ENCODE measurements at regions not wholly inside any gene's neighbourhood (a gene's known extent, or its start where the extent isn't known, plus 50 kb on each side); places are given as distances from the start of the nearest gene placed in this dataset.

DNA sequence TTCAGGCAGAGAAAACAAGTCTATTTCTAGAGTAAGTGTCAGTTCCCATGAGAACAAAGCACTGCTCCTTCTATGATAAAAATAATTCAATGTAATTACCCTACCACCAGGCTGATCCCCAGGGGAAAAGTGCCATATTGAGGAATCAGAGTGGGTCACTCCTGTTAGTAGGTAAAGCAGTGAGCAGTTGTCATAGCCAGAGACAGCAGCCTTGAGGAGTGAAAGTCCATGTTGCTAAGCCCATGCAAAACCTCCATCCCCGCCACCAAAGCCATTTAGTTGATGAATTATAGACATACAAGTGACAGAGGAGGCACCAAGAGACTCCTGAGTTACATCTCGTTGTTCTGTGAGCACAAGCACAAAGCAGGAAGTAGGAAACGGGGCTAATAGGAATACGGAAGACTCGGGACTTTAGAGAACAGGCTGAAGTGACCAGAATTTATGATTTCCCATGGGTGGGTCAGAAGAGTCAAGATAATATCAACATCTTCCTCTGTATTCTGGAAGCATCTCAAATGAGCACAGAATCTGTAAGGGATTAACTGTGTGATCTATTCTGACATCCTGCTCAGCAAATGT, 197.9 kb downstream of the MAFB start:
- no peaks in the 10 kb centered on the region for H3K4me1 ChIP-seq (ENCODE audit: insufficient read depth, low read length)
- CTCF ChIA-PET: no interaction called here
- no peak for ATAC-seq (ENCODE audit: poor library complexity)

DNA sequence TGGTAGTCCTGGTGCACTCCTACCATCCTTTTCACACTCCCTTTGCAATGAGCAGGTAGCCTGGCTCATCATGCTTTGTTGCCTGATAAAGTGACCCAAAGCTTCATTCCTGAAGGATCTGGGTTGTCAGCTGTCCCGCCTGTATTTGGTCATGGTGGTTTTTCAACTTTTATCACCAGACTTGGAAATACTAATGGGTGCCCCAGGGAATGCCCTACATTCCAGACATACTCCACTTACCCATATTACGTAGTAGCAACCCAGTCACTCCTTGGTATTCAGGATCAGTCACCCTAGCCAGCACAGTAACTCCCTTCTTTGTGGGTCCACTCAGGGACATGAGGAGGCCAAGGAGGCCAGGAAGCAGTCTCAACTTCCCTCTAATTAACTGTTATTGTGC, 199.2 kb downstream of the MAFB start:
- peaks cover 0 to 5% of the 10 kb centered on the region in 2 experiments for H3K27me3 ChIP-seq (ENCODE audit: control insufficient read depth in 1 of 2, insufficient read depth in 2 of 2, low read length in 2 of 2)
- H3K4me3 ChIP-seq (ENCODE audit: low read length): no peak overlapping the region
- ATAC-seq (ENCODE audit: poor library complexity) (no peak), DNase-seq (no peak)
- peaks cover 3% of the 10 kb centered on the region for H3K27me3 Mint-ChIP-seq
- no peak overlapping the region for H3K27ac Mint-ChIP-seq
- no peaks in the 10 kb centered on the region for H3K4me1 ChIP-seq (ENCODE audit: insufficient read depth, low read length)
- H3K27ac ChIP-seq (ENCODE audit: low read depth in 1 of 2, low read length in 2 of 2): no peak overlapping the region
- H3K4me3 Mint-ChIP-seq: no peak overlapping the region
- no peaks in the 10 kb centered on the region for H3K4me1 Mint-ChIP-seq (ENCODE audit: low read depth)
- no peaks in the 10 kb centered on the region for H3K9me3 ChIP-seq (ENCODE audit: control insufficient read depth in 1 of 2, insufficient read depth in 1 of 2, low read length in 2 of 2)
- intact Hi-C loops (cut with DNase I, micrococcal nuclease): no loop called here
- CTCF ChIA-PET: no interaction called here
- no peaks in the 10 kb centered on the region for H3K9me3 Mint-ChIP-seq
- no peaks in the 10 kb centered on the region for H3K36me3 ChIP-seq (ENCODE audit: insufficient read depth, low read length)
- no peaks in the 10 kb centered on the region for H3K36me3 Mint-ChIP-seq (ENCODE audit: low read depth)
- TF ChIP-seq, protein P1, sequence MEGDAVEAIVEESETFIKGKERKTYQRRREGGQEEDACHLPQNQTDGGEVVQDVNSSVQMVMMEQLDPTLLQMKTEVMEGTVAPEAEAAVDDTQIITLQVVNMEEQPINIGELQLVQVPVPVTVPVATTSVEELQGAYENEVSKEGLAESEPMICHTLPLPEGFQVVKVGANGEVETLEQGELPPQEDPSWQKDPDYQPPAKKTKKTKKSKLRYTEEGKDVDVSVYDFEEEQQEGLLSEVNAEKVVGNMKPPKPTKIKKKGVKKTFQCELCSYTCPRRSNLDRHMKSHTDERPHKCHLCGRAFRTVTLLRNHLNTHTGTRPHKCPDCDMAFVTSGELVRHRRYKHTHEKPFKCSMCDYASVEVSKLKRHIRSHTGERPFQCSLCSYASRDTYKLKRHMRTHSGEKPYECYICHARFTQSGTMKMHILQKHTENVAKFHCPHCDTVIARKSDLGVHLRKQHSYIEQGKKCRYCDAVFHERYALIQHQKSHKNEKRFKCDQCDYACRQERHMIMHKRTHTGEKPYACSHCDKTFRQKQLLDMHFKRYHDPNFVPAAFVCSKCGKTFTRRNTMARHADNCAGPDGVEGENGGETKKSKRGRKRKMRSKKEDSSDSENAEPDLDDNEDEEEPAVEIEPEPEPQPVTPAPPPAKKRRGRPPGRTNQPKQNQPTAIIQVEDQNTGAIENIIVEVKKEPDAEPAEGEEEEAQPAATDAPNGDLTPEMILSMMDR (IDR thresholded peaks at IDR 0.05): no peak
- POLR2A ChIA-PET: no interaction called here

More for the DNA sequence above, 197.9 kb downstream of the MAFB start:
- H3K36me3 Mint-ChIP-seq (ENCODE audit: low read depth): no peaks in the 10 kb centered on the region
- DNase-seq: no peak
- Histone ChIP-seq H3K27me3 (ENCODE audit: control insufficient read depth in 1 of 2, insufficient read depth in 2 of 2, low read length in 2 of 2) (peaks cover 0 to 5% of the 10 kb centered on the region in 2 experiments), H3K36me3 (ENCODE audit: insufficient read depth, low read length) (no peaks in the 10 kb centered on the region), H3K27ac (ENCODE audit: low read depth in 1 of 2, low read length in 2 of 2) (no peak overlapping the region), H3K9me3 (ENCODE audit: control insufficient read depth in 1 of 2, insufficient read depth in 1 of 2, low read length in 2 of 2) (no peaks in the 10 kb centered on the region), H3K4me3 (ENCODE audit: low read length) (no peak overlapping the region)
- H3K9me3 Mint-ChIP-seq: no peaks in the 10 kb centered on the region
- H3K27ac Mint-ChIP-seq: no peak overlapping the region
- intact Hi-C loops (cut with DNase I, micrococcal nuclease): no loop called here
- no peaks in the 10 kb centered on the region for H3K4me1 Mint-ChIP-seq (ENCODE audit: low read depth)
- TF ChIP-seq, protein P1 (IDR thresholded peaks at IDR 0.05): no peak
- peaks cover 12% of the 10 kb centered on the region for H3K27me3 Mint-ChIP-seq
- POLR2A ChIA-PET: no interaction called here
- no peak overlapping the region for H3K4me3 Mint-ChIP-seq

DNA sequence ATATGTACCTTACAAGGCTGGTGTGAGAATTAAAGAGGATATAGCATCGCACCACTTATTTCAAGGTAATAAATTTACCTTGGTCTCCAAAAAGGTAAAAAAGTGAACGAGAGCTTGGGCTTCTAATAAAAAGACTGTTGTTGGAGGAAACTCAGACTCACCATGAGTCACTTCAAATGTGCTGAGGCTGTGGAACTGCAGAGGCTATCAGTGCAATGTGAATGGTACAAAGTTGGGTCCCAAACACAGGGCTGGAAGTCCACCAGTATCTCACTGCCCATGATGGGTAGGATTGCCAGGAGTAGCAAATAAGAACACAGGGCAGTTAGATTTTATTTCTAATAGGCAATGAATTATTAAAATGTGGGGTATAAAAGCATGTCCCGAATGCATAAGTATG, 200.6 kb downstream of the MAFB start:
- Mint-ChIP-seq H3K9me3 (no peaks in the 10 kb centered on the region), H3K27me3 (peaks cover 5% of the 10 kb centered on the region), H3K4me3 (no peak overlapping the region), H3K27ac (no peak overlapping the region), H3K4me1 (ENCODE audit: low read depth) (no peaks in the 10 kb centered on the region), H3K36me3 (ENCODE audit: low read depth) (no peaks in the 10 kb centered on the region)
- Histone ChIP-seq H3K9me3 (ENCODE audit: control insufficient read depth in 1 of 2, insufficient read depth in 1 of 2, low read length in 2 of 2) (no peaks in the 10 kb centered on the region), H3K27me3 (ENCODE audit: control insufficient read depth in 1 of 2, insufficient read depth in 2 of 2, low read length in 2 of 2) (peaks cover 0 to 5% of the 10 kb centered on the region in 2 experiments), H3K4me1 (ENCODE audit: insufficient read depth, low read length) (no peaks in the 10 kb centered on the region), H3K27ac (ENCODE audit: low read depth in 1 of 2, low read length in 2 of 2) (no peak overlapping the region), H3K36me3 (ENCODE audit: insufficient read depth, low read length) (no peaks in the 10 kb centered on the region), H3K4me3 (ENCODE audit: low read length) (no peak overlapping the region)
- TF ChIP-seq, protein P1 (IDR thresholded peaks at IDR 0.05): no peak
- ATAC-seq (ENCODE audit: poor library complexity) (no peak), DNase-seq (no peak)
- ChIA-PET POLR2A (no interaction called here), CTCF (no interaction called here)
- intact Hi-C loops (cut with DNase I, micrococcal nuclease): no loop called here
